ENCODE measurements at regions not wholly inside any gene's neighbourhood (a gene's known extent, or its start where the extent isn't known, plus 50 kb on each side); places are given as distances from the start of the nearest gene placed in this dataset.

DNA sequence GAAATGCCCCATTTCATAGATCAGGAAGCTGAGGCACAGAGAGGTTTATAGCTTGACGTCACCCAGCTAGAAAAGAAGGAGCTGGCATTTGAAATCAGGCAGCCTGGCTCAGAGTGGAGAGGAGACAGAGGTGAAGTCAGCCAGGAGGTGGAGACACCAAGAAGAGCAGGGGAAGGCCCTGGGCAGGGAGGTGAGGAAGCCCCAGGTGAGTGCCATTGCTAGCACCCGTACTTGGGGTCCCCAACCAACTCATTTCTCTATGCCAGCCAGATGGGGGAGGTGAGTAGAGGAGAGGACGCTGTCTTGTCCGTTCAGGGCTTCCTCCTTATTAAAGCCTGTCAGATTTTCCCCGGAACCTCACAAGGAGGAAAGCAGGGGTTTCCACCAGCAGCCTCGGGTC is 149.6 kb upstream of the TLE3 start:
- Histone ChIP-seq H3K4me1 (no peaks in the 10 kb centered on the region), H3K4me3 (no peak overlapping the region), H3K27me3 (no peaks in the 10 kb centered on the region), H3K36me3 (no peaks in the 10 kb centered on the region), H3K27ac (replicated peaks in 1 of 4) (no peak overlapping the region), H3K9me3 (no peaks in the 10 kb centered on the region)
- no peak for DNase-seq (ENCODE audit: extremely low spot score)
- WGBS, result 95% methylated on average over 4 of the region's 6 CpGs
- TF ChIP-seq POLR2AphosphoS5 (IDR thresholded peaks at IDR 0.05) (no peak), POLR2A (IDR thresholded peaks at IDR 0.05; ENCODE audit: low read depth) (no peak), EP300 (IDR thresholded peaks at IDR 0.05) (no peak), CTCF (IDR thresholded peaks at IDR 0.05) (no peak)
- intact Hi-C loops (cut with DNase I), result no loop called here

DNA sequence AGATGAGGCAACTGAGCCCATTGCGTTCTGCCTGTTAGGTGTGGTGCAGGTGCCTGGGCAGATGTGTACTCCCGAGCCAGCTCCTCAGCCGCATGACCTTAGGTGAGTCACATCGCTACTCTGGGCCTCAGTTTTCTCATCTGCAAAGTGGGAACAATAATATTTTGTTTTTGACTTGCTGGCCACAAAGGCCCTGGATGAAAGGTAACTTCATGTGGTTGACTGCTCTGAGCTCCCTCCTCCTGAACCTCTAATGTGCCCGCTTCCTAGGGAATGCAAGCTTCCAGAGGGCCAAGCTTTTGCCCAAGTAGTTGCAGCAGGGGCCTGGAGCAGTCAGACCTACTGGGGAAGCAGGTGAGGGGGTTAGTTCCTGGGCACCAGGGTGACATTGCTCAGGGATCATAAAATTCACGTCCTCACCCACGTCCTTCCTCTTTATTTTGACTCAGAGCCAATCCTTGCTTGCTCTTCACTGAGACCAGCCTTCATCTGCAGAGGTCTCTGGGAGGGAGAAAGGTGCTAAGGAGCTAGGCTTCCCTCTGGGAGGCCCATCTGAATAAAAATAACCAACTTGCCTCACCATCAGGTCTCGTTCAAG is 149.0 kb upstream of the TLE3 start:
- H3K9me3 ChIP-seq, result no peaks in the 10 kb centered on the region
- H3K27me3 ChIP-seq, result no peaks in the 10 kb centered on the region
- no peaks in the 10 kb centered on the region for H3K36me3 ChIP-seq
- no peak overlapping the region for H3K4me3 ChIP-seq
- no peak for TF ChIP-seq EP300 (IDR thresholded peaks at IDR 0.05)
- no peak for TF ChIP-seq POLR2A (IDR thresholded peaks at IDR 0.05; ENCODE audit: low read depth)
- no peak for TF ChIP-seq CTCF (IDR thresholded peaks at IDR 0.05)
- no peak for TF ChIP-seq POLR2AphosphoS5 (IDR thresholded peaks at IDR 0.05)
- WGBS, result 94% methylated on average over 7 of the region's 8 CpGs
- H3K4me1 ChIP-seq, result no peaks in the 10 kb centered on the region
- no peak overlapping the region for H3K27ac ChIP-seq (replicated peaks in 1 of 4)
- DNase-seq (ENCODE audit: extremely low spot score), result no peak
- intact Hi-C loops (cut with DNase I), result no loop called here

GRCh38 chr15:70245932-70246622 is 148.4 kb upstream of the TLE3 start:
- H3K36me3 ChIP-seq, result no peaks in the 10 kb centered on the region
- no peak for DNase-seq (ENCODE audit: extremely low spot score)
- no peaks in the 10 kb centered on the region for H3K27me3 ChIP-seq
- intact Hi-C loops (cut with DNase I), result no loop called here
- no peak overlapping the region for H3K27ac ChIP-seq (replicated peaks in 1 of 4)
- no peaks in the 10 kb centered on the region for H3K9me3 ChIP-seq
- H3K4me3 ChIP-seq, result no peak overlapping the region
- H3K4me1 ChIP-seq, result no peaks in the 10 kb centered on the region
- no peak for TF ChIP-seq POLR2A (IDR thresholded peaks at IDR 0.05; ENCODE audit: low read depth)
- TF ChIP-seq CTCF (IDR thresholded peaks at IDR 0.05), result no peak
- no peak for TF ChIP-seq POLR2AphosphoS5 (IDR thresholded peaks at IDR 0.05)
- TF ChIP-seq EP300 (IDR thresholded peaks at IDR 0.05), result no peak
- WGBS, result 94% methylated on average over 9 of the region's 12 CpGs

- DNase-seq (ENCODE audit: extremely low spot score), result no peak
- Histone ChIP-seq H3K4me1 (no peaks in the 10 kb centered on the region), H3K36me3 (no peaks in the 10 kb centered on the region), H3K27me3 (no peaks in the 10 kb centered on the region), H3K4me3 (no peak overlapping the region), H3K27ac (replicated peaks in 1 of 4) (no peak overlapping the region), H3K9me3 (no peaks in the 10 kb centered on the region)
- 92% methylated on average over 9 of the region's 9 CpGs for WGBS
- TF ChIP-seq POLR2AphosphoS5 (IDR thresholded peaks at IDR 0.05) (no peak), EP300 (IDR thresholded peaks at IDR 0.05) (no peak), CTCF (IDR thresholded peaks at IDR 0.05) (no peak), POLR2A (IDR thresholded peaks at IDR 0.05; ENCODE audit: low read depth) (no peak)
- intact Hi-C loops (cut with DNase I), result no loop called here
Measured at GRCh38 chr15:70244978-70245542, 147.3 kb upstream of the TLE3 start.
